COR-L47 (cell line): ENCODE measurements at regions not wholly inside any gene's neighbourhood (a gene's known extent, or its start where the extent isn't known, plus 50 kb on each side); places are given as distances from the start of the nearest gene placed in this dataset.

Experiments used
- DNase-seq: peaks from one replicate; lab custom pipeline; 2025; lab: John Stamatoyannopoulos, UW

- no peak for DNase-seq
Observed at GRCh38 chr2:220858101-220858500, 714.0 kb downstream of the EPHA4 start.

DNA sequence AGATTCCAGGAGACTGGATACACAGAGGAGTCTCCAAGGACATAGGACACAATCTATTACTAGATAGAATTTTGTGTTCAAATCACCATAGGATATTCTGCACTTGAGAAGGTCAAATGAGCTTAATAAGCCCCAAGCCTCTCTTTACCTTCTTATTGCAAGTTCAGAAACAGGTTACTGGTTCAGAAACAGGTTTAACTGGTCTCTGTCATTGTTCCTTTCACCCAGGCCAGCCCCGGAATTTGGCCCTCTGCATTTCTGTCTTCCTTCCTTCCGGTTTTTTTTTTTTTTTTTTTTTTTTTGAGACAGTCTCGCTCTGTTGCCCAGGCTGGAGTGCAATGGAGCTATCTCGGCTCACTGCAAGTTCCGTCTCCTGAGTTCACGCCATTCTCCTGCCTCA, 700.2 kb downstream of the EPHA4 start:
- DNase-seq = no peak

- DNase-seq = no peak
Observed at GRCh38 chr2:220876080-220876824, 695.9 kb downstream of the EPHA4 start.

DNA sequence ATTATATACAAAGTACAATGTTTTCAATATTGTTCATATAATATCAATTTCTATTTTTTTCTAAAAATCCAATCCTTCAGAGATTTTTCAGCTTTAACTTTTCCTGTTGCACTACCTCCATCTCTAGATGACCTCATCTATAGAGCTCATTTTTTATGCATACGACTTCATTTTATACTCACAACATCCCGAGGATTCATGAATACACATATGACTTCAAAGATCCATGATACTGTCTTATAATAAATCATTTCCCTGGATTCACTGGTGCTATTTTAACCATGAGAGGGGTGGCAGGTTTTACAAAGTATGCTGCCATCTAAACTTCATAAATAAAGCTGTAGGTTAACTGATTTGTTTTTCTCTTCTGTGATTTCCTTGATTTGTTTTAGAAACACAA, 694.6 kb downstream of the EPHA4 start:
- DNase-seq = no peak

DNA sequence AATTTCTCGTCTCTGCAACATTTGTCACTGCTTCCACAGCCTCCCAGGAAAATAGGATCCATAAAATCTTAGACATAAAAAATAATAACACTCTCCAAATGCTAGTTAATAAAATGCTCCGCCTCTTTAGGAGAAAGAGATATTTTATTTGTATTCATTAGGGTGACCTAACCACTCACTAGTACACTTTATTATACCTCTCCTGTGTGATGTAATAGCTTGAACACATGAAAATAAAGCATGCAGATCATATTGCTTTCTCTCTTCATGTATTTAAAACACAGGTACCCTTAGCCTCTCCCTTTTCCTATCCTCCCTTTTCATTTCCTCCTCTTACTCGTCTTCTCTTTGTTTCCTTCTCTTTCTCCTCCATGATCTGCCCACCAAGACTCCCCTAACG, 694.2 kb downstream of the EPHA4 start:
- no peak for DNase-seq

DNA sequence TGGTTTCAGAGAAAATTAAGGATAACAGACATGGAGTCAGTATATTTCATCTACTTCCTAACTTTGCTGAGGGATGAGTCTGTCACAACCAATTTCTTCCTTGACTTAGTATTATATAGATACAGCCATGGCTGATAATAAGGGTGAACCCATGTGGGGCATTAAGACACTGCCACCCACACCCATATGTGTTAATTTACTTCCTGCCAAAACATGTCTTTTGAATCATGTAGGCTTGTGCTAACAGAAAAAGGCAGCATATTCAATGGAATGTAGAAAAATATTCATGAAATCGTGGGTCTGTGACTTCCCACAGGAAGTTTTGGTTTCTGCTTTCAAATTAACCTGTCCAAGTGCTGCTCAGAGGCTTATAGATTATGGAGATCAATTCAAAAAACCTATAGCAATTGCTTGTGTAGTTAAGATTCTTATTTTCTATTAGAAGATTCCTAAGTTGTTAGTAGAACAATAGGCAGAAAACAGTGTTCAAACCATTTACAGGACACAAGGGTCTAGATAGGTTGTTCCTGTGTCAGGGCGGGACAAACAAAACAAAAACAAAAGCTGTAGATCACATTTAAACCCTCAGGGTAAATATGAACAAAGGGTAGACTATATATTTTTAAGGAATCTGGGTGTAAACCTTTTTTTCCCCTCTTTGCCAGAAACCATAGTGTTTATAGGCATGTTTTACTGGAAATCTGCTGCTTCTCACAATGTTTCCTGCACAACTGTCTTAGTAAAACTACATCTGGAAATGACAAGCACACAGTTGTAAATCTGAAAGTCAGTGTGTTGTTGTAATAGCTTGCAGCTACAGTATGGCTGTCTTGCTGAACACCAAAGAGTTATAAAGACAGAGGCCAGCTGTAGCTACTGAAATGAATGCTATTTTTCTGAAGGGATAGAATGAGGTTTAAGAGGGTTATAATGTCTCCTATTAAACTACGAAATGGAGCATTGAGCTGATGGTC, 691.2 kb downstream of the EPHA4 start:
- no peak for DNase-seq

DNA sequence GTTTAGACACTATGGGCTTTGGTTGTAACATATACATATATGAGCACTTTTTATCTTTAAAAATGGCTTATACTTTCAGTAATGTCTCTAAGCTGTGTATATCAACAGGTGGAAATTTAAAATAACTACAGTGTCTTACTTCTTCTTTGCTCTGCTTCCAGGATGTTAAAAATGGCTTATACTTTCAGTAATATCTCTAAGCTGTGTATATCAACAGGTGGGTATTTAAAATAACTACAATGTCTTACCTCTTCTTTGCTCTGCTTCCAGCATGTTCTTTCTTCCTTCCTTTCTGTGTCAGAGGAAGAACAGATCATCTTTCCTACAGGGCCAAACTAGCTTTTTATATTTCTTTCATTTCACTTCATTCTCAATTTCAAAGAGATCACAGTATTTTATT, 689.6 kb downstream of the EPHA4 start:
- DNase-seq = no peak

DNA sequence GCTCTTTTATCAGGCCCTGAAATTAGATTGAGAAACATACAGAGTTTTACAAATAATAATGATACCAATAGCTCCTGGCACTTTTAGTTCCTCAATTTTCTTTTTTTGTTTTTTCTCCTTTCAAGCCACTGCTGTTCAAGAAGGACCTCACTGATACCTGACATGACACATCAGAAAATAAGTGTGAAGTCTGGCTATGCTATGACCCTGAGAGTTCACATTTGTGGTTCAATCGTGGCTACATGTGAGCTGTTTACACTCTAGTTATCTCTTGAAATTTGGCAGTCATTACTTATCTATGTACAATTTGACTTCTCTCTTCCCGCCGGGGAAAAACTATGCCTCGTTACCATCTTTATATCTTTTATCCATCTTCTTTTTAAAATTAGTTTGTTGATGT, 686.5 kb downstream of the EPHA4 start:
- no peak for DNase-seq

- DNase-seq = no peak
Observed at GRCh38 chr2:220887271-220887870, 684.7 kb downstream of the EPHA4 start.

DNA sequence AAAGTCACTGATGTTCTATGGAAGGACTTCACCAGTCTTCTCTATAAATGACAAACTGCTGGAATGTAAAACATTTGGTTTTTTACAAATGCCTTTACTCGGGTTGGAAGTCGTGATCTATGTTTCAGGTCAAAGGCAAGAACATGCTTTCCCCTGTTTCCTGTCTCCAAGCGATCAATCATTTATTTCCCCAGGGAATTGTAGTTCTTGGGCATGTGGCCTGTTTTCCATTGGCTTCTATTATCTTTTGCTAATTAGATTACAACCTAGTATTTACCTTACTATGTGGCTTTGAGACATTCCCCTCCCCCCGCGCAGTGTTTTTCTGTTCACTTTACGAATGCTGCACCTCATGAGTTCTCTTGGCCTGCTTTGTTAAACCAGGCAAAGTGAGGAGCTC, 684.2 kb downstream of the EPHA4 start:
- no peak for DNase-seq

- DNase-seq = no peak
Observed at GRCh38 chr2:220890931-220891330, 681.2 kb downstream of the EPHA4 start.

- no peak for DNase-seq
Observed at GRCh38 chr2:220891405-220891804, 680.7 kb downstream of the EPHA4 start.

DNA sequence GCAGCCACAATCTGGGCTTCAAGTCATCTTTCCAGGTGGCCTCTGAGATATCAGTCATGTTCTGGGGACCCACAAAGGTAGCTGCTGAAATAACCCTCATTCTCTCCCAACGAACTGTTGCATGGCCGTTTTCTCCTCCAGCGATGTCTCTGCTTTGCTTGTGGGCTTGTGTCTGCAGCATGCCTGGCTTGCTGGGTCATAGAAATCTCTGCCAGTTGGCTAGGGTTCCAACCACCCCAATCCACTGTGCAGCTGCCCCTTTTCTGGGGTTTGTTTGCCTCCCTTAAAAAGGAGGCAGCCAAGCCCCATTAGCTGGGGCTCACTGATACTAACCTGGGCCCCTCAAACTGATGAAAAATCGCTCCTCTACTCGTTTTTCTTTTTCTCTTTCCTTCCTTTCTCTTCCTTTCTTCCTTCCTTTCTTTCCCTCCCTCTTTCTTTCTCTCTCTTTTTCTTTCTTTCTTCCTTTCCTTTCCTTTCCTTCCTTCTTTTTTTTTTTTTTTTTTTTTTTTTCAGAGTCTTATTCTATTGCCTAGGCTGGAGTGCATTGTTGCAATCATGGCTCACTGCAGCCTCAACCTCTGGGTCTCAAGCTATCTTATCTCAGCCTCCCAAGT, 680.0 kb downstream of the EPHA4 start:
- DNase-seq = no peak

DNA sequence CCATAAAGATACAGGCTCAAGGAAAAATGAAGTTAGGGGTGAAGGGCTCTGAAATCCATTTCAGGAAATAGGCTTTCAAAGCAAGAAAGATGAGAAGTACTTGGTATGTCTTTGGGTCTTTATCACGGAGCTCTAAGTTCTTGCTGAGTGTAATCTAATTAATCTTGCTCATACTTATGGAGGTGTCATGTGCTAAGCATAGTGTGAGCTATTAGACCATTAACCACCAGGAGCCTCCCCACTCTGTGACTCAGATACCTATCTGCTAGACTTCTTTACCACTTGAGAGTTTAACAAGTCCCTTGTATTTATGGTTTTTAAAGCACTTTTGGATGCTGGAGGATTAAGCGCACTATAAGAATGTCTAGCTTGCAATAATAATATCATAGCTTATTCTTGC, 678.7 kb downstream of the EPHA4 start:
- no peak for DNase-seq

- no peak for DNase-seq
Observed at GRCh38 chr2:220894069-220894468, 678.0 kb downstream of the EPHA4 start.

GRCh38 chr2:220899492-220899891, 672.6 kb downstream of the EPHA4 start:
- DNase-seq = no peak

GRCh38 chr2:220904015-220904414, 668.1 kb downstream of the EPHA4 start:
- no peak for DNase-seq

- DNase-seq = no peak
Observed at GRCh38 chr2:220913384-220913783, 658.7 kb downstream of the EPHA4 start.

GRCh38 chr2:220915092-220915623, 656.9 kb downstream of the EPHA4 start:
- no peak for DNase-seq

DNA sequence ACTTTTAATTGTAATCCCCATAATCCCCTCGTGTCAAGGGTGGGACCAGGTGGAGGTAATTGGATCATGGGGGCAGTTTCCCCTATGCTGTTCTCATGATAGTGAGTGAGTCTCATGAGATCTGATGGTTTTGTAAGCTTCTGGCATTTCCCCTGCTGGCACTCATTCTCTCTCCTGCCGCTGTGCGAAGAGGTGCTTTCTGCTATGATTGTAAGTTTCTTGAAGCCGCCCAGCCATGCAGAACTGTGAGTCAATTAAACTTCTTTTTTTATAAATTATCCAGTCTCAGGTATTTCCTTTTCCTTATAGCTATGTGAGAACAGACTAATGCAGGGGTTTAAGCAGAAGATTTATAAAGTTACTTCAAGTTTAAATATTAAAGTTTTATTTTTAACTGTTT, 655.2 kb downstream of the EPHA4 start:
- DNase-seq = no peak

DNA sequence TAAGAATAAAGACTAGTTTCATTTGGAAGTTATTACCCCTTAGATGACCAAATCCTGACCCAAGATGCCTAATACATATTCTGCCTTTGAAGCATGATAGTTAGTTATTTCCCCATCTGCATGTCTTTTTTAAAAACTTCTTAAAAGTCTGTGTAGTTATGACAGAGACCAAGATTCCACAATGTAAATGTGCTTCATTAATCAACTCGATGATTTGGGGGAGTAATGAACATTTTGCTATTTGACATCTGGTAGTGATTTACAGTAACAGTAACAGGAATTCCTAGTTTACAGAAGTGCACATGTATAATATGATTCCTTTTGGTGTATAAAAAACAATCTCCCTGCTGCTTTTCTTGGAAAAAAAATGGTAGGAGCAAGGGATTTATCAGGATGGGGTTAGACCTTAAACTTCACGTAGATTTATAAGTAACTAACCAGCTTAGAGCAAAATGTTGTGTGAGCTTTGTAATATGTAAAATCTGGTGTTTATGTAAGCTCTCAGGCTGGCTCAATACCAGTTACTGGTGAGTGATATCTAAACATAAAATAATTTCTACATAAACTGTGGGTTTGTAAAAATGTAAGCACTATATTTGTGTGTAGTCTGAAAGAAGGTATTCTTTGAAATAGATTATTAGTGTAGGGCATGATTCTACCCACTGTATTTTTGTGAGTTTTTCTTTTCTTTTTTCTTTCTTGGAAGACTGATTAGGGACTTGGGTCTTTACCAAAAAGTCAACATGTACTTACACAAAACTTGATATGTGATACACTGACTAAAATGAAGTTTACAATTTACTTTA, 641.6 kb downstream of the EPHA4 start:
- no peak for DNase-seq
